Kidney epithelial cell (primary cell): ENCODE measurements at regions not wholly inside any gene's neighbourhood (a gene's known extent, or its start where the extent isn't known, plus 50 kb on each side); places are given as distances from the start of the nearest gene placed in this dataset.

Source experiments
- DNase-seq: peaks from one replicate; pipeline ENCODE4 v3.0.0-alpha.2; 2010; ENCODE audit warnings: low read depth
- H3K27me3 ChIP-seq: 2 replicates; pipeline ENCODE4 v1.6.0; 2011; ENCODE audit warnings: low read length; ENCODE audit not compliant: control insufficient read depth, insufficient read depth
- H3K36me3 ChIP-seq: 2 replicates; pipeline ENCODE4 v1.5.1; 2011; ENCODE audit warnings: low read length; ENCODE audit not compliant: control insufficient read depth, insufficient read depth
- H3K4me3 ChIP-seq: 2 replicates; pipeline ENCODE4 v1.5.1; 2011; ENCODE audit warnings: low read depth, mild to moderate bottlenecking, control low read depth, low read length
- CTCF ChIP-seq: IDR thresholded peaks from 2 replicates; pipeline ENCODE4 v1.5.1; 2011; ENCODE audit warnings: mild to moderate bottlenecking, moderate library complexity, low read length, control low read depth, inconsistent platforms; ENCODE audit not compliant: insufficient read depth, poor library complexity, severe bottlenecking

DNA sequence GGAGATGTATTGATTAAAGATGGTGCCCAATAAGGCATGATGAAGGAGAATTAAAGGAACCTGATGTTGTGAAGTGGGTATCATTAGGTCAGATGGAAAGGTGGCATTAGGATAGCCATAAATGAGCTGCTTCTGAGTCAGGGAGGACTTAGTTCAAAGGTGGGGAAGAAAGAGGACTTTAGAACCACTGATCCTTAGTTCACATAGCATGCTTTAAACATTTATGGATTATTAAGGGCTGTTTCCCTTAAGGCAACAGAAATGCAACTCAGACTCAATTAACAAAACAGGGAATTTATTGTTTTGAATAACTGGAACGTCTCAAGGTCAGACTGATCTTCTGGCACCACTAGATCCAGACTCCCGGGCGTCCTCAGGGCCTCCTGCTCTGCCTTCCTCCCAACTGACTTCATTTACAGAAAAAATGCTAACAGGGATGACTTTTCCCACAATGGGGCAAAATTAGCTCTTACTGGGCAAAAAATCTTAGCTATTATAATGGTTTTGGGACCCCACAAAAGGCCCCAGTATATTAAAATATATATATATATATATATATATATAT, 1526.0 kb downstream of the TBC1D22A start:
- no peak overlapping the region for H3K4me3 ChIP-seq
- no peaks in the 10 kb centered on the region for H3K36me3 ChIP-seq
- DNase-seq = no peak
- no peak for TF ChIP-seq CTCF
- H3K27me3 ChIP-seq = no peaks in the 10 kb centered on the region

- H3K36me3 ChIP-seq = no peaks in the 10 kb centered on the region
- no peaks in the 10 kb centered on the region for H3K27me3 ChIP-seq
- no peak for TF ChIP-seq CTCF
- DNase-seq = no peak
- no peak overlapping the region for H3K4me3 ChIP-seq
Measured at GRCh38 chr22:48287031-48287430, 1524.6 kb downstream of the TBC1D22A start.

DNA sequence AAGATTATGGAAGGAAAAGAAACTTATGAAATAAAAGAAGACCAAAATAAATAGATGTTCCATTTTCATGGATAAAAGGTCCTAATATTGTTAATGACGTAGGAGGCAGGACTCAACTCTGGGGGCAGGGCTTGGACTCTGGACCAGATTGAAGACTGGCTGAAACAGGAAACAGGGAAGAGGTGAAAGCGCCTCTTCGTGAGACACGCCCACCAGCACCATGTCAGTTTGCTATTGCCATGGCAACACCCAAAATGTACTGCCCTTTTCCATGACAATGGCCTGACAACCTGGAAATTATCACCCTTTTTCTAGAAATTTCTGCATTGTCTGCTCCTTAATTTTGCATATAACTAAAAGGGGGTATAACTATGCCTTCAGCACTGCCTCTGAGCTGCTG, 1522.2 kb downstream of the TBC1D22A start:
- H3K36me3 ChIP-seq = no peaks in the 10 kb centered on the region
- H3K4me3 ChIP-seq = no peak overlapping the region
- no peak for DNase-seq
- H3K27me3 ChIP-seq = no peaks in the 10 kb centered on the region
- no peak for TF ChIP-seq CTCF

GRCh38 chr22:48282804-48283203, 1520.4 kb downstream of the TBC1D22A start:
- H3K27me3 ChIP-seq = no peaks in the 10 kb centered on the region
- H3K36me3 ChIP-seq = no peaks in the 10 kb centered on the region
- no peak overlapping the region for H3K4me3 ChIP-seq
- no peak for TF ChIP-seq CTCF
- DNase-seq = no peak

- no peak for DNase-seq
- Histone ChIP-seq H3K4me3 (no peak overlapping the region), H3K36me3 (no peaks in the 10 kb centered on the region), H3K27me3 (no peaks in the 10 kb centered on the region)
- no peak for TF ChIP-seq CTCF
Measured at GRCh38 chr22:48279461-48279756, 1517.0 kb downstream of the TBC1D22A start.

DNA sequence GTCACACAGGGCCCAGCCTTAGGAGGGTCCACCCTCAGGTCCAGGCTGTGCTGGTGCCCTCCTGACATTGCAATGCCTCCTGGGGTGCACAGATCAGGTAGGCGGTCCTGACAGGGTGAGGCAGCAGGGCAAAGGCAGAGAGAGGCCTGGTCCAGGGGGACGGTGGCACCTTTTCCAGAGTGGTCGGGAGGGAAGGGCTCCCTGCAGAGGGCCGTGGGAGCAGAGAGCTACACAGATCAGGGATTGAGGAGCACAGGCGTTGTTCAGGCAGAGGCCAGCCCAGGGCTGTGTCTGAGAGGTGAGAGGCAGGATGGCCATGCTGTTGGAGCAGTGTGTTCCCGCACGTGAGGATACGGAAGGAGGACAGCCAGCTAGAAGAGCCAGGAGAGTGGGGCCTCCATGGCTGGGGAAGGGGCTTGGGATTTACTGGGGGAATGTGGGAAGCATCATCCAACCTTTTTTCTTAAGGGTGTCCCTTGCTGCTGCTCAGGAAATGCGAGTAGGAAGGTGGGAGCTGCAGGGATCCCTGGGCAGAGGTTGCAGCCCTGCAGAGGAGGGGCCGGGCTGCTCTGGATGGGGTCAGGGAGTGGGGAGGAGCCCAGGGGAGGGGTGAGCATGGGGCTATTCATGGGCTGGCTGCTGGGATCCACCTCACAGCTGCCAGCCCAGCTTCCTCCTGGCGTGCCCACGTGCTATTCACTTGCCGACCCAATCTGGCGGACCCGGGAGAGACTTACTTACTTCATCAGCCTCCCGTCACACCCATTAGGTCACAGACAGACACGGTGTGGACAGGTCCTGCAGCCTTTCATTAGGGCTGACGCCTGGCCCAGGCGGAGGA, 1516.4 kb downstream of the TBC1D22A start:
- no peak for TF ChIP-seq CTCF
- Histone ChIP-seq H3K27me3 (no peaks in the 10 kb centered on the region), H3K4me3 (no peak overlapping the region), H3K36me3 (no peaks in the 10 kb centered on the region)
- DNase-seq = no peak
